ENCODE measurements at regions not wholly inside any gene's neighbourhood (a gene's known extent, or its start where the extent isn't known, plus 50 kb on each side); places are given as distances from the start of the nearest gene placed in this dataset.

GRCh38 chr11:80819271-80819670 is 1378.4 kb upstream of the TENM4 start:
- Histone ChIP-seq H2BK20ac (ENCODE audit: low read depth, low read length) (no peak overlapping the region), H3K79me1 (ENCODE audit: low read depth in 1 of 2, low read length in 2 of 2) (no peaks in the 10 kb centered on the region), H2AK9ac (replicated peaks; ENCODE audit: low read depth, low read length, poor library complexity) (no peak overlapping the region), H2BK120ac (ENCODE audit: low read depth, low read length) (no peak overlapping the region), H3K9me1 (ENCODE audit: insufficient read depth, low read length) (no peaks in the 10 kb centered on the region), H3K4me3 (ENCODE audit: insufficient read depth, low read depth, low read length) (no peak overlapping the region), H2BK15ac (ENCODE audit: low read depth, low read length) (no peak overlapping the region), H2AFZ (replicated peaks; ENCODE audit: low read length, poor library complexity) (no peak overlapping the region), H4K5ac (ENCODE audit: low read depth, low read length) (no peak overlapping the region), H3K4ac (ENCODE audit: low read depth, low read length) (no peak overlapping the region), H3K36me3 (ENCODE audit: control insufficient read depth, insufficient read depth, low read length) (no peaks in the 10 kb centered on the region), H3K4me1 (ENCODE audit: control insufficient read depth, insufficient read depth, low read length) (no peaks in the 10 kb centered on the region), H4K91ac (ENCODE audit: insufficient read depth, low read depth, low read length) (no peak overlapping the region), H3K18ac (ENCODE audit: low read depth, low read length) (no peak overlapping the region), H3K4me2 (ENCODE audit: low read depth, low read length) (no peak overlapping the region), H3K9me3 (ENCODE audit: control insufficient read depth, insufficient read depth, low read length) (no peaks in the 10 kb centered on the region), H4K20me1 (ENCODE audit: insufficient read depth, low read length) (no peaks in the 10 kb centered on the region), H2BK5ac (ENCODE audit: low read depth, low read length, poor library complexity, severe bottlenecking) (no peak overlapping the region), H4K8ac (ENCODE audit: low read depth in 2 of 2, low read length in 2 of 2) (no peak overlapping the region), H3K23ac (ENCODE audit: low read depth, low read length) (no peak overlapping the region), H3K27ac (ENCODE audit: insufficient read depth, low read length) (no peak overlapping the region), H3K27me3 (ENCODE audit: control insufficient read depth, insufficient read depth, low read length) (no peaks in the 10 kb centered on the region), H3K9ac (ENCODE audit: low read depth, low read length) (no peak overlapping the region), H3K56ac (ENCODE audit: extremely low read depth, insufficient read depth, low read length) (no peak overlapping the region), H3K14ac (replicated peaks; ENCODE audit: low read depth, low read length) (no peak overlapping the region), H2AK5ac (ENCODE audit: low read depth, low read length) (no peak overlapping the region)
- WGBS, 2 experiments (ENCODE audit: extremely low coverage in 2 of 2, insufficient read length in 1 of 2) = no CpG with 5 or more reads among the region's 1 CpG
- no peak for DNase-seq
- no TSS peak for BruUV-seq (replicated peaks)
- no peak for ATAC-seq (ENCODE audit: low read depth)
- dilution Hi-C loops (cut with HindIII; ENCODE audit: low sequenced_read_pairs, unreplicated experiment) (no loop called here), in situ Hi-C loops (cut with MboI; ENCODE audit: low sequenced_read_pairs) (no loop called here), intact Hi-C loops (cut with micrococcal nuclease) (no loop called here)
- POLR2A ChIA-PET (ENCODE audit: unreplicated experiment) = no interaction called here
- TF ChIP-seq MAFK (IDR thresholded peaks at IDR 0.05; ENCODE audit: low read depth, low read length) (no peak), ELK1 (IDR thresholded peaks at IDR 0.05; ENCODE audit: borderline replicate concordance, low read depth, low read length) (no peak), RCOR1 (IDR thresholded peaks at IDR 0.05; ENCODE audit: insufficient replicate concordance, low read length) (no peak), CHD1 (IDR thresholded peaks at IDR 0.05; ENCODE audit: low read depth, low read length) (no peak), SMC3 (IDR thresholded peaks at IDR 0.05; ENCODE audit: low read depth, low read length) (no peak), BHLHE40 (IDR thresholded peaks at IDR 0.05; ENCODE audit: low read depth, low read length) (no peak), USF2 (IDR thresholded peaks at IDR 0.05; ENCODE audit: low read depth, low read length) (no peak), NFE2L2 (IDR thresholded peaks at IDR 0.05; ENCODE audit: low read depth, low read length) (no peak), MAZ (IDR thresholded peaks at IDR 0.05; ENCODE audit: borderline replicate concordance, low read depth, low read length) (no peak), POLR2A (IDR thresholded peaks at IDR 0.05; ENCODE audit: low read depth, low read length) (no peak), CTCF (conservative IDR thresholded peaks at IDR 0.05; ENCODE audit: low read depth, low read length) (no peak), FOS (IDR thresholded peaks at IDR 0.05; ENCODE audit: low read depth, low read length) (no peak), RAD21 (IDR thresholded peaks at IDR 0.05; ENCODE audit: low read length) (no peak)
- CTCF ChIA-PET = interaction anchor here (1.5 kb wide), 1 partner anchor 24 kb away, joined by 6 read pairs; no protein-coding TSS in a partner anchor
